ENCODE measurements at regions not wholly inside any gene's neighbourhood (a gene's known extent, or its start where the extent isn't known, plus 50 kb on each side); places are given as distances from the start of the nearest gene placed in this dataset.

- Histone ChIP-seq H3K36me3 (no peaks in the 10 kb centered on the region), H3K4me3 (no peak overlapping the region), H3K27ac (no peak overlapping the region), H3K27me3 (peaks cover 20% of the 10 kb centered on the region; the same call in 1 of the 2 replicates), H3K4me1 (no peaks in the 10 kb centered on the region), H3K9me3 (replicated peaks) (no peaks in the 10 kb centered on the region)
- no peak for DNase-seq
Observed at GRCh38 chr1:5508669-5509330, 483.4 kb downstream of the NPHP4 start.

GRCh38 chr1:5507340-5507739 lies 484.9 kb downstream of the NPHP4 start:
- Histone ChIP-seq H3K4me1 (no peaks in the 10 kb centered on the region), H3K4me3 (no peak overlapping the region), H3K27ac (no peak overlapping the region), H3K27me3 (peaks cover 25% of the 10 kb centered on the region; the same call in 1 of the 2 replicates), H3K9me3 (replicated peaks) (no peaks in the 10 kb centered on the region), H3K36me3 (no peaks in the 10 kb centered on the region)
- no peak for DNase-seq

GRCh38 chr1:5506634-5507033 lies 485.6 kb downstream of the NPHP4 start:
- no peak for DNase-seq
- H3K9me3 ChIP-seq (replicated peaks) = no peaks in the 10 kb centered on the region
- H3K4me3 ChIP-seq = no peak overlapping the region
- no peaks in the 10 kb centered on the region for H3K4me1 ChIP-seq
- peaks cover 32% of the 10 kb centered on the region; the same call in 1 of the 2 replicates for H3K27me3 ChIP-seq
- H3K36me3 ChIP-seq = no peaks in the 10 kb centered on the region
- H3K27ac ChIP-seq = no peak overlapping the region

GRCh38 chr1:5505944-5506343 lies 486.3 kb downstream of the NPHP4 start:
- peaks cover 33% of the 10 kb centered on the region; the same call in 1 of the 2 replicates for H3K27me3 ChIP-seq
- no peaks in the 10 kb centered on the region for H3K4me1 ChIP-seq
- no peak for DNase-seq
- no peaks in the 10 kb centered on the region for H3K9me3 ChIP-seq (replicated peaks)
- H3K4me3 ChIP-seq = no peak overlapping the region
- H3K27ac ChIP-seq = no peak overlapping the region
- no peaks in the 10 kb centered on the region for H3K36me3 ChIP-seq

GRCh38 chr1:5504364-5504740 lies 487.9 kb downstream of the NPHP4 start:
- H3K36me3 ChIP-seq = no peaks in the 10 kb centered on the region
- no peak overlapping the region for H3K4me3 ChIP-seq
- no peaks in the 10 kb centered on the region for H3K9me3 ChIP-seq (replicated peaks)
- no peaks in the 10 kb centered on the region for H3K4me1 ChIP-seq
- no peak for DNase-seq
- H3K27ac ChIP-seq = no peak overlapping the region
- H3K27me3 ChIP-seq = peaks cover 29% of the 10 kb centered on the region; the same call in 1 of the 2 replicates

GRCh38 chr1:5503556-5504363 lies 488.5 kb downstream of the NPHP4 start:
- Histone ChIP-seq H3K27ac (no peak overlapping the region), H3K4me3 (no peak overlapping the region), H3K27me3 (peaks cover 29% of the 10 kb centered on the region; the same call in 1 of the 2 replicates)

GRCh38 chr1:5502311-5503194 lies 489.7 kb downstream of the NPHP4 start:
- no peaks in the 10 kb centered on the region for H3K9me3 ChIP-seq (replicated peaks)
- H3K4me3 ChIP-seq = no peak overlapping the region
- no peaks in the 10 kb centered on the region for H3K36me3 ChIP-seq
- peaks cover 29% of the 10 kb centered on the region; the same call in 1 of the 2 replicates for H3K27me3 ChIP-seq
- no peaks in the 10 kb centered on the region for H3K4me1 ChIP-seq
- no peak for DNase-seq
- H3K27ac ChIP-seq = no peak overlapping the region

More at GRCh38 chr1:5503556-5504363, 488.5 kb downstream of the NPHP4 start:
- no peak for DNase-seq
- Histone ChIP-seq H3K36me3 (no peaks in the 10 kb centered on the region), H3K9me3 (replicated peaks) (no peaks in the 10 kb centered on the region), H3K4me1 (no peaks in the 10 kb centered on the region)

GRCh38 chr1:5501206-5501930 lies 490.9 kb downstream of the NPHP4 start:
- no peak for DNase-seq
- H3K4me3 ChIP-seq = no peak overlapping the region
- peaks cover 29% of the 10 kb centered on the region; the same call in 1 of the 2 replicates for H3K27me3 ChIP-seq
- no peak overlapping the region for H3K27ac ChIP-seq
- no peaks in the 10 kb centered on the region for H3K36me3 ChIP-seq
- no peaks in the 10 kb centered on the region for H3K4me1 ChIP-seq
- H3K9me3 ChIP-seq (replicated peaks) = no peaks in the 10 kb centered on the region

- no peak for DNase-seq
- Histone ChIP-seq H3K27me3 (peaks cover 30% of the 10 kb centered on the region), H3K36me3 (no peaks in the 10 kb centered on the region), H3K27ac (no peak overlapping the region), H3K4me1 (no peaks in the 10 kb centered on the region), H3K4me3 (no peak overlapping the region), H3K9me3 (replicated peaks) (no peaks in the 10 kb centered on the region)
Observed at GRCh38 chr1:5500541-5500940, 491.7 kb downstream of the NPHP4 start.

- Histone ChIP-seq H3K36me3 (no peaks in the 10 kb centered on the region), H3K4me1 (no peaks in the 10 kb centered on the region), H3K9me3 (replicated peaks) (no peaks in the 10 kb centered on the region), H3K4me3 (no peak overlapping the region), H3K27me3 (peaks cover 50% of the 10 kb centered on the region), H3K27ac (no peak overlapping the region)
- DNase-seq = no peak
Observed at GRCh38 chr1:5497503-5497902, 494.7 kb downstream of the NPHP4 start.

- no peak for DNase-seq
- H3K36me3 ChIP-seq = no peaks in the 10 kb centered on the region
- peaks cover 40% of the 10 kb centered on the region for H3K27me3 ChIP-seq
- H3K4me3 ChIP-seq = no peak overlapping the region
- no peak overlapping the region for H3K27ac ChIP-seq
- no peaks in the 10 kb centered on the region for H3K9me3 ChIP-seq (replicated peaks)
- H3K4me1 ChIP-seq = no peaks in the 10 kb centered on the region
Observed at GRCh38 chr1:5495596-5496410, 496.4 kb downstream of the NPHP4 start.

GRCh38 chr1:5494518-5494917 lies 497.7 kb downstream of the NPHP4 start:
- no peak overlapping the region for H3K4me3 ChIP-seq
- no peak overlapping the region for H3K27ac ChIP-seq
- no peaks in the 10 kb centered on the region; the same call in 1 of the 2 replicates for H3K9me3 ChIP-seq (replicated peaks)
- no peak for DNase-seq
- no peaks in the 10 kb centered on the region for H3K36me3 ChIP-seq
- peaks cover 42% of the 10 kb centered on the region for H3K27me3 ChIP-seq
- H3K4me1 ChIP-seq = no peaks in the 10 kb centered on the region

GRCh38 chr1:5493851-5494311 lies 498.3 kb downstream of the NPHP4 start:
- Histone ChIP-seq H3K36me3 (no peaks in the 10 kb centered on the region), H3K9me3 (replicated peaks) (no peaks in the 10 kb centered on the region; the same call in 1 of the 2 replicates), H3K4me3 (no peak overlapping the region), H3K27me3 (peaks cover 42% of the 10 kb centered on the region), H3K27ac (no peak overlapping the region), H3K4me1 (no peaks in the 10 kb centered on the region)
- DNase-seq = no peak
